ENCODE measurements at regions not wholly inside any gene's neighbourhood (a gene's known extent, or its start where the extent isn't known, plus 50 kb on each side); places are given as distances from the start of the nearest gene placed in this dataset.

DNA sequence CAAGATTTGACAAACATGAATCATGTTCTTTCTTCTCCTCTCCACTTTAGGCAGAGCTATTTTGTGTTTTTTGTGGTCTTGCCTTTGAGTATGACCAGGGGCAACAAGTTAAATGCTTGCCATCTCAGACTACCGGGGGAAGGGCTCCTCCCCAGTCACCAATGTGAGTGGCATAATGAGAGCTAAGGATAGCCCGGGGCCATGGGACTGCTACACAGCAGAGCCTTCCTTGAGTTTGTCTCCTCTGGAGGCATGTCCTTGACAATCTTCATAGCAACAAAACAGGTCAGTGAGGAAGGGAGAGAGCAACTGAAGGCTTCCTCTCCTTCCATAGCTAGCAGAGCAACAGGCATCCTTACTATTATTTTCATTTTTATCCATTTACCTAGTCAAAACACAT is 299.3 kb downstream of the ENC1 start:
- H3K79me2 ChIP-seq (ENCODE audit: low read length): no peaks in the 10 kb centered on the region
- no peaks in the 10 kb centered on the region for H3K36me3 ChIP-seq (replicated peaks; ENCODE audit: insufficient read depth, low read length)
- H2AFZ ChIP-seq (ENCODE audit: low read length): no peak overlapping the region
- no peaks in the 10 kb centered on the region for H3F3A ChIP-seq (ENCODE audit: insufficient read depth, low read length)
- TF ChIP-seq EZH2 (optimal IDR thresholded peaks at IDR 0.05; ENCODE audit: low read depth, low read length) (no peak), EZH2phosphoT487 (IDR thresholded peaks at IDR 0.05; ENCODE audit: low read length) (no peak)
- TF ChIP-seq, protein P1, sequence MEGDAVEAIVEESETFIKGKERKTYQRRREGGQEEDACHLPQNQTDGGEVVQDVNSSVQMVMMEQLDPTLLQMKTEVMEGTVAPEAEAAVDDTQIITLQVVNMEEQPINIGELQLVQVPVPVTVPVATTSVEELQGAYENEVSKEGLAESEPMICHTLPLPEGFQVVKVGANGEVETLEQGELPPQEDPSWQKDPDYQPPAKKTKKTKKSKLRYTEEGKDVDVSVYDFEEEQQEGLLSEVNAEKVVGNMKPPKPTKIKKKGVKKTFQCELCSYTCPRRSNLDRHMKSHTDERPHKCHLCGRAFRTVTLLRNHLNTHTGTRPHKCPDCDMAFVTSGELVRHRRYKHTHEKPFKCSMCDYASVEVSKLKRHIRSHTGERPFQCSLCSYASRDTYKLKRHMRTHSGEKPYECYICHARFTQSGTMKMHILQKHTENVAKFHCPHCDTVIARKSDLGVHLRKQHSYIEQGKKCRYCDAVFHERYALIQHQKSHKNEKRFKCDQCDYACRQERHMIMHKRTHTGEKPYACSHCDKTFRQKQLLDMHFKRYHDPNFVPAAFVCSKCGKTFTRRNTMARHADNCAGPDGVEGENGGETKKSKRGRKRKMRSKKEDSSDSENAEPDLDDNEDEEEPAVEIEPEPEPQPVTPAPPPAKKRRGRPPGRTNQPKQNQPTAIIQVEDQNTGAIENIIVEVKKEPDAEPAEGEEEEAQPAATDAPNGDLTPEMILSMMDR (IDR thresholded peaks at IDR 0.05; ENCODE audit: low read length): no peak
- no peak for DNase-seq
- no peaks in the 10 kb centered on the region for H3K4me1 ChIP-seq (ENCODE audit: low read length)
- no peak overlapping the region for H3K4me2 ChIP-seq (ENCODE audit: low read depth, low read length)
- no peak overlapping the region for H3K4me3 ChIP-seq (ENCODE audit: low read length)
- no peaks in the 10 kb centered on the region for H4K20me1 ChIP-seq (ENCODE audit: insufficient read depth, low read length)
- no peak overlapping the region for H3K27ac ChIP-seq (ENCODE audit: low read length)
- no peaks in the 10 kb centered on the region for H3K9me3 ChIP-seq (replicated peaks; ENCODE audit: insufficient read depth, low read length)
- no peaks in the 10 kb centered on the region for H3K27me3 ChIP-seq (replicated peaks; ENCODE audit: insufficient read depth, low read length)
- H3K9ac ChIP-seq (ENCODE audit: low read length): no peak overlapping the region
- no peaks in the 10 kb centered on the region for H3K9me2 ChIP-seq (replicated peaks; ENCODE audit: insufficient read depth, low read length)

DNA sequence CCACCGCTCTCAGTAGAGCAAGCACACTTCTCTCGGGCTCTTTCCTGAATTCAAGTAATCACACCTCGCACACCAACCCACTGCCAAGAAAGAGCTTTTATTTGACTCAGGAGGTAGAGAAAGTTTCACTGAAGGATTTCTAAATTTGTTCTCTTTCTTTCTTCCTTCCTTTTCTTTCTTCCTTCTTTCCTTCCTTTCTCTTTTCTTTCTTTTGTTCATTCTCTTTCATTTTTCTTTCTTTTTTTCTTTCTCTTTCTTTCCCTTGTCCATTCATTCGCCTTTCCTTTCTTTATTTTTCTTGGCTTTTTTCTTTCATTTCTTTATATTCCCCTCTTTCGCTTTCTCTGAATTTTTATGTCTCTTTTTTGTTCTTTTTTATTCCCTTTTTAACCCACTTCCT is 300.1 kb downstream of the ENC1 start:
- no peaks in the 10 kb centered on the region for H3K9me3 ChIP-seq (replicated peaks; ENCODE audit: insufficient read depth, low read length)
- no peaks in the 10 kb centered on the region for H3K9me2 ChIP-seq (replicated peaks; ENCODE audit: insufficient read depth, low read length)
- no peak overlapping the region for H3K9ac ChIP-seq (ENCODE audit: low read length)
- no peaks in the 10 kb centered on the region for H3F3A ChIP-seq (ENCODE audit: insufficient read depth, low read length)
- H3K4me2 ChIP-seq (ENCODE audit: low read depth, low read length): no peak overlapping the region
- TF ChIP-seq EZH2 (optimal IDR thresholded peaks at IDR 0.05; ENCODE audit: low read depth, low read length): no peak
- TF ChIP-seq EZH2phosphoT487 (IDR thresholded peaks at IDR 0.05; ENCODE audit: low read length): no peak
- TF ChIP-seq, protein P1 (IDR thresholded peaks at IDR 0.05; ENCODE audit: low read length): no peak
- no peaks in the 10 kb centered on the region for H4K20me1 ChIP-seq (ENCODE audit: insufficient read depth, low read length)
- no peak overlapping the region for H3K4me3 ChIP-seq (ENCODE audit: low read length)
- H3K79me2 ChIP-seq (ENCODE audit: low read length): no peaks in the 10 kb centered on the region
- H3K36me3 ChIP-seq (replicated peaks; ENCODE audit: insufficient read depth, low read length): no peaks in the 10 kb centered on the region
- H2AFZ ChIP-seq (ENCODE audit: low read length): no peak overlapping the region
- H3K4me1 ChIP-seq (ENCODE audit: low read length): no peaks in the 10 kb centered on the region
- no peak for DNase-seq
- H3K27me3 ChIP-seq (replicated peaks; ENCODE audit: insufficient read depth, low read length): no peaks in the 10 kb centered on the region
- H3K27ac ChIP-seq (ENCODE audit: low read length): no peak overlapping the region

DNA sequence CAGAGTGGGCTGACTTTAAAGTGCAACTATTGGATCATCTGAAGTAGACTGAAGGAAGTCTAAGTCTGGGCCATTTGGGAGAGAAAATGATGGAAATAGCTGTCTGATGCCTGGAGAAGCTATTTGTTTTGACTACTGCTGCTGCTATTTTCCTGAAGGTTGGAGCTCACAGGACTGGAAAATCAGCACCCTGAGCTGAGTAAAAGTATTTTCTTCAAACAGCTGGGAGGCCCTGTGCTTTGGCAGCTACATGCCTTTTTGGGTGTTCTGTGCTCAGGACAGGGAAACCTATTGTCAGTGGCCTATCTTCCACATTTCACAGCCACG is 302.6 kb downstream of the ENC1 start:
- H3K27me3 ChIP-seq (replicated peaks; ENCODE audit: insufficient read depth, low read length): no peaks in the 10 kb centered on the region
- H2AFZ ChIP-seq (ENCODE audit: low read length): no peak overlapping the region
- H3K79me2 ChIP-seq (ENCODE audit: low read length): no peaks in the 10 kb centered on the region
- H3K4me1 ChIP-seq (ENCODE audit: low read length): no peaks in the 10 kb centered on the region
- no peak for DNase-seq
- H3F3A ChIP-seq (ENCODE audit: insufficient read depth, low read length): no peaks in the 10 kb centered on the region
- no peak overlapping the region for H3K27ac ChIP-seq (ENCODE audit: low read length)
- H3K9me3 ChIP-seq (replicated peaks; ENCODE audit: insufficient read depth, low read length): no peaks in the 10 kb centered on the region
- H3K36me3 ChIP-seq (replicated peaks; ENCODE audit: insufficient read depth, low read length): no peaks in the 10 kb centered on the region
- TF ChIP-seq, protein P1 (IDR thresholded peaks at IDR 0.05; ENCODE audit: low read length): no peak
- TF ChIP-seq EZH2phosphoT487 (IDR thresholded peaks at IDR 0.05; ENCODE audit: low read length) (no peak), EZH2 (optimal IDR thresholded peaks at IDR 0.05; ENCODE audit: low read depth, low read length) (no peak)
- no peak overlapping the region for H3K4me3 ChIP-seq (ENCODE audit: low read length)
- H3K9me2 ChIP-seq (replicated peaks; ENCODE audit: insufficient read depth, low read length): no peaks in the 10 kb centered on the region
- no peaks in the 10 kb centered on the region for H4K20me1 ChIP-seq (ENCODE audit: insufficient read depth, low read length)
- H3K9ac ChIP-seq (ENCODE audit: low read length): no peak overlapping the region
- H3K4me2 ChIP-seq (ENCODE audit: low read depth, low read length): no peak overlapping the region
